ENCODE measurements at regions not wholly inside any gene's neighbourhood (a gene's known extent, or its start where the extent isn't known, plus 50 kb on each side); places are given as distances from the start of the nearest gene placed in this dataset.
"Not testable (repeated sequence)": the region's sequence is repeated elsewhere in the genome, so short reads cannot be mapped to it uniquely, and the experiment has no call there.

GRCh38 chr1:102529446-102529845, 532.7 kb upstream of the OLFM3 start:
- POLR2A ChIA-PET = interaction anchor here (0.6 kb wide), 1 partner anchor 213 kb away, joined by 3 read pairs; no protein-coding TSS in a partner anchor
- H3K9me3 ChIP-seq (ENCODE audit: low read length) = no peaks in the 10 kb centered on the region
- intact Hi-C loops (cut with micrococcal nuclease; ENCODE audit: unreplicated experiment) = no loop called here
- no peaks in the 10 kb centered on the region for H3K79me2 ChIP-seq (ENCODE audit: insufficient read depth, low read depth, low read length)
- H3K36me3 ChIP-seq (ENCODE audit: insufficient read depth, low read length) = no peaks in the 10 kb centered on the region
- H3K27ac ChIP-seq (ENCODE audit: low read depth, low read length, poor library complexity, severe bottlenecking) = no peak overlapping the region
- no peak overlapping the region for H3K4me3 ChIP-seq (ENCODE audit: low read depth, low read length, poor library complexity, severe bottlenecking)
- H3K4me1 ChIP-seq (ENCODE audit: insufficient read depth, low read length, poor library complexity, severe bottlenecking) = no peaks in the 10 kb centered on the region
- CTCF ChIA-PET (ENCODE audit: unreplicated experiment) = no interaction called here
- no peaks in the 10 kb centered on the region for H3K9me2 ChIP-seq (ENCODE audit: insufficient read depth, low read length)
- H4K20me1 ChIP-seq (ENCODE audit: insufficient read depth, low read length) = no peaks in the 10 kb centered on the region
- no peak overlapping the region for H3K4me2 ChIP-seq (ENCODE audit: low read length)
- H2AFZ ChIP-seq (ENCODE audit: low read length) = no peak overlapping the region
- TF ChIP-seq EZH2phosphoT487 (IDR thresholded peaks at IDR 0.05; ENCODE audit: borderline replicate concordance, low read depth, low read length) = no peak
- no peak for TF ChIP-seq CTCF (conservative IDR thresholded peaks at IDR 0.05; ENCODE audit: low read length)
- DNase-seq (ENCODE audit: low spot score) = no peak
- no TSS peak for BruUV-seq (replicated peaks)

- BruUV-seq (replicated peaks) = no TSS peak
- no peak for TF ChIP-seq EZH2phosphoT487 (IDR thresholded peaks at IDR 0.05; ENCODE audit: borderline replicate concordance, low read depth, low read length)
- TF ChIP-seq CTCF (conservative IDR thresholded peaks at IDR 0.05; ENCODE audit: low read length) = no peak
These were observed 504.0 kb upstream of the OLFM3 start for GRCh38 chr1:102500758-102501157.

GRCh38 chr1:102498929-102499328, 502.2 kb upstream of the OLFM3 start:
- Histone ChIP-seq H3K4me2 (ENCODE audit: low read length) (no peak overlapping the region), H3K4me3 (ENCODE audit: low read depth, low read length, poor library complexity, severe bottlenecking) (no peak overlapping the region), H3K36me3 (ENCODE audit: insufficient read depth, low read length) (no peaks in the 10 kb centered on the region), H3K9me3 (ENCODE audit: low read length) (no peaks in the 10 kb centered on the region), H3K79me2 (ENCODE audit: insufficient read depth, low read depth, low read length) (no peaks in the 10 kb centered on the region), H4K20me1 (ENCODE audit: insufficient read depth, low read length) (no peaks in the 10 kb centered on the region), H3K9me2 (ENCODE audit: insufficient read depth, low read length) (no peaks in the 10 kb centered on the region), H3K4me1 (ENCODE audit: insufficient read depth, low read length, poor library complexity, severe bottlenecking) (no peaks in the 10 kb centered on the region), H3K27ac (ENCODE audit: low read depth, low read length, poor library complexity, severe bottlenecking) (no peak overlapping the region), H2AFZ (ENCODE audit: low read length) (no peak overlapping the region)
- DNase-seq (ENCODE audit: low spot score) = no peak
- CTCF ChIA-PET (ENCODE audit: unreplicated experiment) = no interaction called here
- POLR2A ChIA-PET = no interaction called here
- intact Hi-C loops (cut with micrococcal nuclease; ENCODE audit: unreplicated experiment) = no loop called here
- BruUV-seq (replicated peaks) = no TSS peak
- no peak for TF ChIP-seq CTCF (conservative IDR thresholded peaks at IDR 0.05; ENCODE audit: low read length)
- no peak for TF ChIP-seq EZH2phosphoT487 (IDR thresholded peaks at IDR 0.05; ENCODE audit: borderline replicate concordance, low read depth, low read length)

More at GRCh38 chr1:102500758-102501157, 504.0 kb upstream of the OLFM3 start:
- no peaks in the 10 kb centered on the region for H3K4me1 ChIP-seq (ENCODE audit: insufficient read depth, low read length, poor library complexity, severe bottlenecking)
- DNase-seq (ENCODE audit: low spot score) = no peak
- H3K9me2 ChIP-seq (ENCODE audit: insufficient read depth, low read length) = no peaks in the 10 kb centered on the region
- H3K36me3 ChIP-seq (ENCODE audit: insufficient read depth, low read length) = no peaks in the 10 kb centered on the region
- no peaks in the 10 kb centered on the region for H3K79me2 ChIP-seq (ENCODE audit: insufficient read depth, low read depth, low read length)
- H3K4me2 ChIP-seq (ENCODE audit: low read length) = no peak overlapping the region
- H2AFZ ChIP-seq (ENCODE audit: low read length) = no peak overlapping the region
- intact Hi-C loops (cut with micrococcal nuclease; ENCODE audit: unreplicated experiment) = no loop called here
- H3K27ac ChIP-seq (ENCODE audit: low read depth, low read length, poor library complexity, severe bottlenecking) = no peak overlapping the region
- ChIA-PET POLR2A (interaction anchor here (1.0 kb wide), 1 partner anchor 11 kb away, joined by 4 read pairs; no protein-coding TSS in a partner anchor), CTCF (ENCODE audit: unreplicated experiment) (no interaction called here)
- no peaks in the 10 kb centered on the region for H3K9me3 ChIP-seq (ENCODE audit: low read length)
- H4K20me1 ChIP-seq (ENCODE audit: insufficient read depth, low read length) = no peaks in the 10 kb centered on the region
- no peak overlapping the region for H3K4me3 ChIP-seq (ENCODE audit: low read depth, low read length, poor library complexity, severe bottlenecking)

GRCh38 chr1:102497810-102498209, 501.1 kb upstream of the OLFM3 start:
- H3K9me2 ChIP-seq (ENCODE audit: insufficient read depth, low read length); BruUV-seq (replicated peaks); H3K4me1 ChIP-seq (ENCODE audit: insufficient read depth, low read length, poor library complexity, severe bottlenecking); POLR2A ChIA-PET; H2AFZ ChIP-seq (ENCODE audit: low read length); CTCF ChIA-PET (ENCODE audit: unreplicated experiment); H3K79me2 ChIP-seq (ENCODE audit: insufficient read depth, low read depth, low read length); H3K4me2 ChIP-seq (ENCODE audit: low read length); DNase-seq (ENCODE audit: low spot score); H3K27ac ChIP-seq (ENCODE audit: low read depth, low read length, poor library complexity, severe bottlenecking); H4K20me1 ChIP-seq (ENCODE audit: insufficient read depth, low read length); H3K4me3 ChIP-seq (ENCODE audit: low read depth, low read length, poor library complexity, severe bottlenecking); intact Hi-C loops (cut with micrococcal nuclease; ENCODE audit: unreplicated experiment); H3K9me3 ChIP-seq (ENCODE audit: low read length); H3K36me3 ChIP-seq (ENCODE audit: insufficient read depth, low read length): not testable (repeated sequence)
